Amygdala (tissue), 56 donors: ENCODE measurements at regions not wholly inside any gene's neighbourhood (a gene's known extent, or its start where the extent isn't known, plus 50 kb on each side); places are given as distances from the start of the nearest gene placed in this dataset.
"Not testable (repeated sequence)": the region's sequence is repeated elsewhere in the genome, so short reads cannot be mapped to it uniquely, and the experiment has no call there.

Source experiments
- DNase-seq, 56 donors: peaks; one replicate each; lab custom pipeline; 2025; lab: John Stamatoyannopoulos, UW

GRCh38 chr3:187795207-187795960 is 50.1 kb upstream of the BCL6 start:
- peak in 5 of 56 donors; percentile 6 to 28 (median 22) for DNase-seq

GRCh38 chr3:187798126-187798525 is 52.9 kb upstream of the BCL6 start:
- no peak for DNase-seq

GRCh38 chr3:187798531-187799530 is 53.6 kb upstream of the BCL6 start:
- no peak for DNase-seq

GRCh38 chr3:187799942-187800641 is 54.8 kb upstream of the BCL6 start:
- DNase-seq, result no peak

- no peak for DNase-seq
These were observed 55.9 kb upstream of the BCL6 start for GRCh38 chr3:187801152-187801551.

GRCh38 chr3:187802203-187802927 is 57.1 kb upstream of the BCL6 start:
- DNase-seq, result no peak

- no peak for DNase-seq
These were observed 57.6 kb upstream of the BCL6 start for GRCh38 chr3:187802928-187803259.

- DNase-seq, result no peak
These were observed 59.0 kb upstream of the BCL6 start for GRCh38 chr3:187804120-187804744.

- DNase-seq, result peak in 3 of 56 donors; percentile 1 to 9 (median 4)
These were observed 59.5 kb upstream of the BCL6 start for GRCh38 chr3:187804745-187805121.

- no peak for DNase-seq
These were observed 60.5 kb upstream of the BCL6 start for GRCh38 chr3:187805774-187806173.

GRCh38 chr3:187807086-187807862 is 62.0 kb upstream of the BCL6 start:
- DNase-seq, result no peak

GRCh38 chr3:187808527-187808895 is 63.2 kb upstream of the BCL6 start:
- DNase-seq, result no peak

GRCh38 chr3:187809612-187809991 is 64.3 kb upstream of the BCL6 start:
- no peak for DNase-seq

- DNase-seq, result no peak
These were observed 64.8 kb upstream of the BCL6 start for GRCh38 chr3:187810021-187810446.

GRCh38 chr3:187811585-187812250 is 66.5 kb upstream of the BCL6 start:
- DNase-seq, result no peak

- no peak for DNase-seq
These were observed 67.2 kb upstream of the BCL6 start for GRCh38 chr3:187812496-187812895.

- DNase-seq, result no peak
These were observed 67.9 kb upstream of the BCL6 start for GRCh38 chr3:187813198-187813597.

- DNase-seq, result not testable (repeated sequence)
These were observed 72.5 kb upstream of the BCL6 start for GRCh38 chr3:187817766-187818165.
